ENCODE measurements at regions not wholly inside any gene's neighbourhood (a gene's known extent, or its start where the extent isn't known, plus 50 kb on each side); places are given as distances from the start of the nearest gene placed in this dataset.

GRCh38 chr18:45202061-45202460 lies 413.2 kb upstream of the SLC14A2 start:
- TF ChIP-seq GABPA (IDR thresholded peaks at IDR 0.05; ENCODE audit: low read depth) = no peak
- TF ChIP-seq YY1 (IDR thresholded peaks at IDR 0.05; ENCODE audit: low read depth, low read length) = no peak
- TF ChIP-seq POLR2A (IDR thresholded peaks at IDR 0.05; ENCODE audit: low read depth, low read length) = no peak

All from GM12878 (cell line).